NCI-H748 treated with DMSO at 0.1 percent for 48 hours (cell line): ENCODE measurements at regions not wholly inside any gene's neighbourhood (a gene's known extent, or its start where the extent isn't known, plus 50 kb on each side); places are given as distances from the start of the nearest gene placed in this dataset.
"Not testable (repeated sequence)": the region's sequence is repeated elsewhere in the genome, so short reads cannot be mapped to it uniquely, and the experiment has no call there.

ENCODE experiments used
- DNase-seq: peaks from one replicate; lab custom pipeline; 2025; lab: John Stamatoyannopoulos, UW

- peak; percentile 92 for DNase-seq
Measured at GRCh38 chr3:175948041-175948440, 1088.9 kb downstream of the NAALADL2 start.

GRCh38 chr3:175941352-175941751 is 1082.2 kb downstream of the NAALADL2 start:
- DNase-seq: peak; percentile 13

- DNase-seq: no peak
Measured at GRCh38 chr3:175940881-175941280, 1081.7 kb downstream of the NAALADL2 start.

DNA sequence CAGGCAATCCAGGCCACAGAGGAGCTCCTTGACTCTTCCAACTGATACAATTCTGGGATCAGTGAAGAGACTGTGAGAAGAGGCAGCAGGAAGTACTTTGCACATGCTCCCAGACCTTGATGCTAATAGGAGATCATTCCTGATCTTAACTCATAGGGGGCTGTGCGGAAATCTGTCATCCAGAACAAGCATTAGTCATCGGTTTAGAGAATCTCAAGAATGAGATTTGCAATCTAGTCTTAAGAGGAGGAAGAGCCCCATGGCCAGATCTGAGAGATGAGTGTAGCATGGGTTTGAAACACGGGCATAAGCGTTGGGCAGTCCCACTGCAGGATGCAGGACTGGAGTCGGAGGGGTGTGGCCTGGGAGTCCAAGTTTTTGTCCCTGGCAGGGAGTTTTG is 1081.1 kb downstream of the NAALADL2 start:
- no peak for DNase-seq

GRCh38 chr3:175937367-175937766 is 1078.2 kb downstream of the NAALADL2 start:
- DNase-seq: not testable (repeated sequence)

DNA sequence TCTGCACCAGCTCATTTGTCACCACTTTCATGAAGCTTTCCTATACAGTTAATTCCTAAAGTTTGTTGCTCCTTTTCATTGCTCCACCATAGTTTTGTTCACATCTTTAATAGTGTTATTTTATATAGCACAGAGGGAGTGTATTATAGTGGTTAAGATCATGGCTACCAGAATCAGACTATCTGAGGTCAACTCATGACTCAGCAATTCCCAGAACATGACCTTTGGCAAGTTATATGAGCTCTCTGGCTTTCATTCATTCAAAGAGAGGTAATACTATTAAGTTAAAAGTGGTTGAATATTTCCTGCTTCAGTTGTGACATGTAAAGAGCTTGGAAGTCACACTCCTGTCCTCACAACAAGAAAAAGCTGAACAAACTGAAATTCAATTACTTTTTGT is 1073.5 kb downstream of the NAALADL2 start:
- no peak for DNase-seq

DNA sequence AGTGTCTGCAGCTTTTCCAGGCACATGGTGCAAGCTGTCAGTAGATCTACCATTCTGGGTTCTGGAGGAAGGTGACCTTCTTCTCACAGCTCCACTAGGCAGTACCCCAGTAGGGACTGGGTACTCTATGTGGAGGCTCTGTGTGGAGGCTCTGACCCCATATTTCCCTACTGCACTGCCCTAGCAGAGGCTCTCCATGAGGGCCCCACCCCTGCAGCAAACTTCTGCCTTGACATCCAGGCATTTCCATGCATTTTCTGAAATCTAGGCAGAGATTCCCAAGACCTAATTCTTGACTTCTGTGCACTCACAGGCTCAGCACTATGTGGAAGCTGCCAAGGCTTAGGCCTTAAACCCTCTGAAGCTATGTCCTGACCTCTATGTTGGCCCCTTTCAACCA is 1060.0 kb downstream of the NAALADL2 start:
- DNase-seq: no peak

- no peak for DNase-seq
Measured at GRCh38 chr3:175916191-175916934, 1057.2 kb downstream of the NAALADL2 start.

DNA sequence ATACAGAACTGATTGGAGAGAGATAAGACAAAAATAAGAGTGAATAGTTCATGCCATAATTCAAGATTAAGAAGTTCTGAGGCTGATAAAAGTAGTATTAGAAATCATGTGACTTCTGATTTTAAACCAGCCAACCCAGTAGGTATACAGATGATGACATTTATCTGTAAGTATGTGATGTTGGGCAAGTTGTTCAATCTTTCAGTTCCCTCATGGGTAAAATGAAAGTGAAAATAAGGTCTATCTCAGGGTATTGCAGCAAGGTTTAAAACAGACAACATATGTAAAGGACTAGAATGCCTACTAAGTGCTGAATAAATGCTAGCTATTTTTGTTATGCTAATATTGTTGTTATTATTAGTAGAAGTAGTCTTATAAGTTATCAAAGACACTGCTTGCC is 1055.7 kb downstream of the NAALADL2 start:
- no peak for DNase-seq

- no peak for DNase-seq
Measured at GRCh38 chr3:175913286-175913685, 1054.2 kb downstream of the NAALADL2 start.

GRCh38 chr3:175911937-175912336 is 1052.8 kb downstream of the NAALADL2 start:
- DNase-seq: no peak

GRCh38 chr3:175902226-175902625 is 1043.1 kb downstream of the NAALADL2 start:
- no peak for DNase-seq

DNA sequence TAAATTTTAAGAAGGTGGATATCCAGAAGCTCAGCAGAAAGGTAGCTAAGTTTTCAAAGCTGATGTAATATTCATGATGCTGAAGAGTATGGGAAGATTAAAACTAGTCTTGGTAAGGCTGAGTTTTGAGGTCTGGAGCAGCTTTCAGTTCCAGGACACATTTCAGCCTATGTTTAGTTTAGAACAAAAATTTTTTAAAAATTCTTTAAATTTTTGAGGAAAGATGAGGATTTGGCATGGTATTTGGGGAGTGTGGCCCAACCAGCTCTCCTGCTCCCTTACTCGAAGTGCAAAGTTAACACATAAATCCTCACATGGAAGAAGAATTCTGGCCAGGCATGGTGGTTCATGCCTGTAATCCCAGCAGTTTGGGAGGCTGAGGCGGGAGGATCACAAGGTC is 1039.1 kb downstream of the NAALADL2 start:
- DNase-seq: no peak

GRCh38 chr3:175896655-175897054 is 1037.5 kb downstream of the NAALADL2 start:
- DNase-seq: no peak

DNA sequence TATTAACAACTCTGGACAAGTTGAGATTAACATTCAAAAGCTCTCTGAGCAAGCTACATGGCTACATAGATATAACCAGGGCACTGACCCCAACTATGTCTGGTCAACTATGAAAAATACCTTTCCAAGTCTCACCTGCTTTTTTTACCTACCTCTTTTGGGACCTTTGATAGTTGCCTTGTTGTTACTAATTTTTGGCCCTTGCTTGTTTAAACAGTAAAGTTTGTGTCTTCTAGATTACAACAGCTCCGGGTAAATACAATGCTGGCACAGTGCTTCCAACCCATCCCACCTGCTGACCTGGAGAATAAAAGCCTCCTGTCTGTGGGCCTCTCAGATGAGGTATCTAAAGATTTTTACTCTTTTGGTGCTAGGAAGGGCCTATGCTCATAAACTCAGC is 1036.6 kb downstream of the NAALADL2 start:
- DNase-seq: no peak

- DNase-seq: no peak
Measured at GRCh38 chr3:175893566-175893965, 1034.4 kb downstream of the NAALADL2 start.

- no peak for DNase-seq
Measured at GRCh38 chr3:175890066-175890465, 1030.9 kb downstream of the NAALADL2 start.

DNA sequence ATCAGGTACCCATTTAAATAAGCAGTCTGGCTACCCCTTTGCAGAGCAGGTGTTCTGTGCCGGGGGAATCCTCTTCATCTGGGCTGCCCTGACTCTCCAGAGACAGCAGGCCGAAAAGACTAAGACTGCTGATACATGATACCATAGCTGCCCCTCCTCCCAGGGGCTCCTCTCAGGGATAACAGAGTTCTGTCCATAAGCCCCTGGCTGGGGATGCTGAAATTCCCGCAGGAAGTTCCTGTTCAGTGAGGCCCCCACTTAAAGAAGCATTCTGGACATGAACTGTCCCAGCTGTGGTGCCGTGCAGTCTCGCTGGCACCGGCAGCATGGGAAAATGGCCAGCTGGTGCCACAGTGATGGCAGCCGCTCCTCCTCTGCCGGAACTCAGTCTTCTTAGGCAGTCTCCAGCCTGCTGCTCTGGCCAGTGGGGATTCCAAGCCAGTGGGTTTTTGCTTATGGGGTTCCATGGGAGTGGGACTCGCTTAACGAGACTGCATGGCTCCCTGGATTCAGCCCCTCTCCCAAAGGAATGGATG is 1026.2 kb downstream of the NAALADL2 start:
- no peak for DNase-seq

GRCh38 chr3:175879417-175879816 is 1020.3 kb downstream of the NAALADL2 start:
- DNase-seq: no peak

DNA sequence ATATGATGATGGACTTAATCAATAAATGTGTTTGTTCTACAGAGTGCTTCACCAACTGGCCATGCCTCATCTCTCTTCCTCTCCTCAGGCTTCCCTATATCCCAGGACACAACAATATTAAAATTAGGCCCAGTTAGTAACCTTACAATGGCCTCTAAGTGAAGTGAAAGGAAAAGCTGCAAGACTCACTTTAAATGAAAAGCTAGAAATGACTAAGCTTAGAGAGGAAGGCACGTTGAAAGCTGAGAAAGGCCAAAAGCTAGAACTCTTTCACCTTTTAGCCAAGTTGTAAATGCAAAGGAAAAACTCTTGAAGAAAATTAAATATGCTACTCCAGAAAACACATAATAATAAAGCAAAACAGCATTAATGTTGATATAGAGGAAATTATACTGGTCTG is 1010.3 kb downstream of the NAALADL2 start:
- no peak for DNase-seq

DNA sequence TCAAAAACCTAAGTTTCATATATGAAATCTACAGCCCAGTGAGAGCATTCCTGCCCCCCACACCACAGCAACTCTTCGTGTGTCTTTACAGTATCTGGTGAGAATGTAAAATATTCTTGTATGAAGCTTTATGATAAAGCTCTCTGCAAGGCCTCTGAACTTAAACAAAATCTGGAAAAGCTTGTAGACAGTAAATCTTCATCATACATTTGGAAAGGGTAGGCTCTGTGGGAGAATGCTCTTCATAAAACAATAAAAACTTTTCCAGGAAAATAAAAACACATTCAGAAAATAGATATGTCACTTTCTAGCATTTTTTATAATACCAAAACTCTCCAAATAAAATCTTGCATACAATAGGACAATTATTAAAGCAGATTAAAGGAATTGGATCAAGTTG is 1009.5 kb downstream of the NAALADL2 start:
- DNase-seq: no peak

- DNase-seq: no peak
Measured at GRCh38 chr3:175865724-175866123, 1006.6 kb downstream of the NAALADL2 start.

- DNase-seq: no peak
Measured at GRCh38 chr3:175861916-175862315, 1002.8 kb downstream of the NAALADL2 start.
